ENCODE measurements at regions not wholly inside any gene's neighbourhood (a gene's known extent, or its start where the extent isn't known, plus 50 kb on each side); places are given as distances from the start of the nearest gene placed in this dataset.
A peak's percentile ranks its signal among the peaks of the same experiment; 100 is the strongest.

DNA sequence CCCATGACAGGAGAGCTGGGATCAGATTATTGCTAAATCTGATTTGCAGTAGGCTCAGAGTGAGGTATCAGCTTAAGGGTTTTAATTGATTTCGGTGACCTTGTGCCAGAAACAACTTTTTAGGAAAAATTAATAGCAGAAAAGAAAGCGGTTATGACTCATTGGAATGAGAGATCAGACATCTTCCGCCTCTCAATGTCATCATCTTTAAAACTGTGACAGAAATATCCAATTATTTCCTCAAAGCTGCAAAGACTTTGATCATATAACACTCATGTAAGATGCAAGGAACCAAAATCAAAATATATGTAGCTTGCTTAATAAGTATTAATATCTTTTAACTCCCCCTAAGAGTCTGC, 190.1 kb upstream of the FOXF1 start:
- no peak for DNase-seq (ENCODE audit: low spot score)

DNA sequence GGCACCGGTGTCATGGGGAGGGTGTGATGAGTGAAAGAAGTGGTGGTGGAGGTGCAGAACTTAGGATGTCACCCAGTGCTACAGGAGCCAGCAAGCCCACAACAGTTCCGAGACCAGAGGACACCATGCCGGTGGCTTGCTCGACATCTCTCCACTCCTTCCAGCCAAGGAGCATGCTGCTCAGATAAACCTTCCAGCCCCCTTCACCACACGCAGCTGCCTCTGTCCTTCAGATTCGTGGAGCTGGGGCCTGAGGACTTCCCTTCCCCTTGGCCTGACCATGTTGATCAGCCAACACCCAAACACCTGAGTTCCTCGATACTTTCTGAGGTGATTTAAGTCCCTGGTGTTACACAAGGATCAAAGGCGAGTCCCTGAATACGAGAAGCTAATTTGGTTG, 188.8 kb upstream of the FOXF1 start:
- DNase-seq (ENCODE audit: low spot score) = no peak

DNA sequence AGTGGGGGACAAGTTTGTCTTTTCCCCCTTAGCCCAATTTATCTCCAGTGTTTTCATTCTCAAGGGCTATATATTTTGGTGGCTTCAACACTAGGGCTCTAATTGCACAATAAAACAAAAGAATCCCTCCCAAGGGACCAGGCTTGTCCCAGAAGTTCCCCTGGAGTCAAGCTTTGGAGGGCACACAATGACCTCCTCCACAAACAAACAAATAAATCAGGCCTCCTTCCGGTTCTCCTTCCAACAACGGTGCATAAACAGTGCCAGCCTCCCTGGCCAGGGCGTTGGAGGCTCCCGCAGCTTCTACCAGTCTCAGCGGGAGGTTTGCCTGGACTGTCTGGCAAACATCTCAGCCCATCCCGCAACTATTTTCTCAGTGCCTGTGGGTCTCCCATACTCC, 188.0 kb upstream of the FOXF1 start:
- no peak for DNase-seq (ENCODE audit: low spot score)

DNA sequence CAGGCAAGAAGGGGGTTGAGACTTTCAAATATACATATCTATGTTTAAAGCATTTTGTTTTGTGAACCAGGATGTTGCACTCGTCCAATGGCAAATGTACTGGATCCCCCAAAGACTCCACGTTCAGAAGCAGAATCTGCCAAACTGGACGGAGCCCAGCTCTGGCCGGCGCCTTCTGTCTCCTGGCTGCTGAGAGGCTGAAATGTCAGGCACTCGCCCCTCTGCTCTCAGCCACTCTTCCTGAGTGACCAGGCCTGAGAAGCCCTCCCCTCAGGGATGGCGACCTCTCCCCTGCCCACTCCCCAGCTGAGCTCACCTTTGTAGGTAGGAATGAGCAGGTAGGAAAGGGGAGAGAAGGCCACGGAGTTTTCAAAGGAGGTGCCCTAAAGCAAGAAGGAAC, 187.5 kb upstream of the FOXF1 start:
- DNase-seq (ENCODE audit: low spot score) = no peak

DNA sequence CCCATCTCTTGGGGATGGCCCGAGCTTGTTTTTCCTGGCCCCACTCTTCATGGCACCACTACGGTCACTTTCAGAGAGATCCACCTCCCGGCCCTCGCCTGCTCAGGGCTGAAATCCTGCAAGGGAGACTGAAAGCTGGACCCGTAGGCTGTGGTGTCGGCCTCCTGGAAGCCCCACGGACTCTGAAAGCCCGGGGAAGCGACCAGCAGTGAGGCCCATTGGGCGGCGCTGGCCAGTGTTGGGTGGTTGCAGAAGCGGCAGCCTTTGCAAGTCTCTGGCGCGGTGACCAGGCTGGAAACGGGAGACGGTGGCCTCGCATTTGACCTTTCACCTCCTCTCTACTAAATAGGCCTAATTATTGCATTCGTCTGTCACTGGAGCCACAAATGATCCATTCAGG, 186.0 kb upstream of the FOXF1 start:
- no peak for DNase-seq (ENCODE audit: low spot score)

DNA sequence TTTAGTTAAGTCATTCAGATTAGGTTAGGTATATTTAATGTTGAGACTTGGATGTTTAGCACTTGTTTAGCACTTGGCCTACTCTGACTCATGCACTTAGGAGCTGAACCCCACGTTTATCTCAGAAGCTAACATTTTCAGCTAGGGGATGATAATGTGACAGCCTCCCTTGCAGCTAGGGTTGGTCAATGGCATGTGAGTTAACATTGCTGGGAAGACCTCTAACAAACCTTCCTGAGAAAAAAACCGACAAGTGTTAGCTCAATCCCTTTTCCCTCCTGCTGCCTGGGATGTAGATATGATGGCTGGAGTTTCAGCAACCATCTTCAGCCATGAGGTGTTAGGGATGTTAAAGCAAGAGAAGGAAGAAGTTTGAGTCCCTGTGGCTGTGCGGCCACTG, 185.0 kb upstream of the FOXF1 start:
- no peak for DNase-seq (ENCODE audit: low spot score)

DNA sequence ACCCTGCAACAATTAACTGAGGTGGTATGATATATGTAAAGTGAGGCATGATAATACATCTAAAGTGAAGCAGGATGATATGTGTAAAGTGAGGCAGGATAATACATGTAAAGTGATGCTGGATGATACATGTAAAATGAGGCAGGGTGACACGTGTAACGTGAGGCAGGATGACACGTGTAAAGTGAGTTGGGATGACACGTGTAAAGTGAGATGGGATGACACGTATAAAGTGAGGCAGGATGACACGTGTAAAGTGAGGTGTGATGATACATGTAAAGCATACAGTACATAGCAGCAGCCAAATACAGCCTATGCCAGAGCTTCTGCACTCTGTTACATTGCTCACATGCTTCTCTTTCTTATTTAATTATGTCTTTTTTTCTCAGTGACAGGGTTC, 184.4 kb upstream of the FOXF1 start:
- DNase-seq (ENCODE audit: low spot score) = no peak

DNA sequence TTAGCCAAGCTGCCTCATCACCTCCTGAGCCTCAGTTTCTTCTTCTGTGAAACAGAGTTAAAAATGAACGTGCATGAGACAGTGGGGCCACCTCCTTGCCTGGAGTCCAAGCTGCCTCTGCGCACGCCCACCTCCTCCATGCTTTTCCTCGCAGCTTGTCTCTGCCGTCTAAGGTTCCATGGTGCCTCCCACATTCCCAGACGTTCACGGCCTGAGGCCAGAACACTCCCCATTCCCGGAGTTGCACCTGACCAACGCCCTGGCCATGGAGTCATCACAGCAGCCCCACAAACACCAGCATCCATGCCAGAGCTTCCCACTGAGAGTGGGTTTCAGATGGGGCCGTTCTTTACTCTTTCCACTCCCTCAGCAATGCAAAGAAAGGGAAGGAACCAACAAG, 183.0 kb upstream of the FOXF1 start:
- no peak for DNase-seq (ENCODE audit: low spot score)

DNA sequence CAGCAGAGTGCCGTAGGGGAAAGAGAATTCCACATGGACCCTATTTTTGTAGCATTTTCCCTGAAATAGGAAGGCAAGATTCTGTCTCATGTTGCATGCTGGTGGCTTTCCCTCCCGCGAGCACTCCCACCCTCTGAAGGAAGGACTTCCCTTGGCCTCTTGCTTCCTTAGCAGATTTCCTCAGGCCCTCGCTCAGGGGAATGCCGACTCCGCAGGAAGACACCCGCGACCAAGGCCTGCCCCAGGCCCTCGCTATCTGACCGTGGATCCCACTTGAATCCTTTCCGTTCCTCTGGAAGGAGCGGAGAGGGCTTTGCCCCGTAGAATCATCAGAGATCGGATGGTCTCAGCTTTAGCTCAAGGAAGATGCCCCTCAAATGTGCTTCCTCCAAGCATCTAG, 179.4 kb upstream of the FOXF1 start:
- no peak for DNase-seq (ENCODE audit: low spot score)

DNA sequence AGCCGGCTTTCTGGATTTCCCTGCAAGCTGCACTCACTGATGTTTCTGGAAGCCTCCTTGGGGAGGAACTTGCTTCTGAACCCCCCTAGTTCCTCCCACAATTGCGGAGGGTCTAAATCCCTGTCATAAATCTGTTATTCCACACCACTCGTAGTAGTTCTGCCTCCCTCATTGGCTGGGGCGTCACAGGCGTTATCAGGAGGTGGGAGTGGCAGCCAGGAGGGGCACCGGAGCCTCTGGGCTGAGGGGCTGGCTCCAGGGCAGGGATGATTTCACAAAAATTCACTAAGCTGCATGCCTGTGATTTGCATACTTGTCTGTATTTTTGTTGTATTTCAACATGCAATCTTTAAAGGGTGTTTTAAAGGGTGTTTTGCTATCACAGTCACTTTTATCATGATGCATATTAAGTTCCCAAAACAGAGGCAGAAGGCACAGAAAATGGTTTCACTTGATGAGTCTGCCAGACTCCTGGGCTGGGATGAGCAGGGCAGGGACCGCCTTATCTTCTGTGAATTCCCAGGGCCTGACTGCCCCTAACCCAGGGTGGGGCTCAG, 176.2 kb upstream of the FOXF1 start:
- DNase-seq (ENCODE audit: low spot score) = no peak

DNA sequence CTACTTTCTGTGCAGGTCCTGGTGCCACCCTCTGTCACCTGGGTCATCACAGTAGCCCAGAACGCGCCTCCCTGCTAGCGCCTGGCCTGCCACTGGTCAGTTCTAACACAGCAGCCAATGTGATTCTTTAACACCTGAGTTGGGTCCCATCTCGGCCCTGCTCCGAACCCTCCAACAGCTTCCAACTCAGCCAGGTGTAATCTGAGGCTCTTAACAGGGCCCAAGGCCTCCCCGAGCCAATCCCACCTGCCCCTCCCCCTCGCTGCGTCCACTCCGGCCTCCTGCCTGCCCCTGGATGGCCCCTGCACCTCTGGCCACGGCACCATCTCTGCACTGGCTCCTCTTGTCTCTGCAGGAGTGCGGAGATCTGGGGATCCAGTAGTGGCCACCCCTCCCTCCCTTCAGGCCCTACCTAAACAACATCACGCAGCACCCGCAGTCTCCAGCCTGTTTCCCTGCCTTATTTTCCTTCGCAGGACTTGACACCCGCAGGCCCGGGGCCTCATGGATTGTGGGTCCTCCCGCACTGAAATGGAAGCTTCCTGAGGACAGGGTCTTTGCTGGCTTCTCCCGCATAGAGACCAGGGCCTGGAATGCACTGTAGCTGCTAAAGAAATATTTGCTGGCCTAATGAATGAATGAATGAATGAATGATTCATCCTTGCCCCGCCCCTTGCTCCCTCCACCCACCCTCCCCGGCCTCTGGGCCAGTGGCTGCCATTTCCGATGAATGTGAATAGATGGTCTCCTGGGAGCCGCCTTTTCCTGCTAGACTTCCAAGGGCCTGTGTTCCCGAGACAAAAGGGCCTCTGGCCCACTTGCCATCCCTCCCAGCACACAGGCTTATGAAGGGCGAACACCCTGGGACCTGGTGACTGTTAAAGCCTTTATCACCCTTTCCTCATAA, 174.8 kb upstream of the FOXF1 start:
- no peak for DNase-seq (ENCODE audit: low spot score)

DNA sequence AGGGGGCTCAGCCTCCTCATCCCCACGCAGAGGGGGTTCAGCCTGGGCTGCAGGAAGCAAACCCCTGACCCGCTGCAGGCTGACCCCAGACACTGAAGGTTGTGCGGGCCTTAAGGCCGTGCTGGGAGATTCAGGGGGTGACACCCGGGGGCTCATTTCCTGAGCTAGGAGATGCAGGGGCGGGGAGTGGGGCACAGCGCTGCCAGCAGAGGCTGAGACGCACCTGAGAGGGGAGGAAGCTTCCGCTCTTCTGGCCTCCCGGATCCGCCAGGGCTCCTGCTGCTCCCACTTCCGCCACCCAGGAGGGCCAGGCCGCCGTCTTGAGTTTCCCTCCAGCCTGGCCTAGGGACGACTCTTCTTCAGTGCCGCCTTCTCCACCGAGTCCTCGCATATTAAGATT, 173.2 kb upstream of the FOXF1 start:
- DNase-seq (ENCODE audit: low spot score) = no peak

DNA sequence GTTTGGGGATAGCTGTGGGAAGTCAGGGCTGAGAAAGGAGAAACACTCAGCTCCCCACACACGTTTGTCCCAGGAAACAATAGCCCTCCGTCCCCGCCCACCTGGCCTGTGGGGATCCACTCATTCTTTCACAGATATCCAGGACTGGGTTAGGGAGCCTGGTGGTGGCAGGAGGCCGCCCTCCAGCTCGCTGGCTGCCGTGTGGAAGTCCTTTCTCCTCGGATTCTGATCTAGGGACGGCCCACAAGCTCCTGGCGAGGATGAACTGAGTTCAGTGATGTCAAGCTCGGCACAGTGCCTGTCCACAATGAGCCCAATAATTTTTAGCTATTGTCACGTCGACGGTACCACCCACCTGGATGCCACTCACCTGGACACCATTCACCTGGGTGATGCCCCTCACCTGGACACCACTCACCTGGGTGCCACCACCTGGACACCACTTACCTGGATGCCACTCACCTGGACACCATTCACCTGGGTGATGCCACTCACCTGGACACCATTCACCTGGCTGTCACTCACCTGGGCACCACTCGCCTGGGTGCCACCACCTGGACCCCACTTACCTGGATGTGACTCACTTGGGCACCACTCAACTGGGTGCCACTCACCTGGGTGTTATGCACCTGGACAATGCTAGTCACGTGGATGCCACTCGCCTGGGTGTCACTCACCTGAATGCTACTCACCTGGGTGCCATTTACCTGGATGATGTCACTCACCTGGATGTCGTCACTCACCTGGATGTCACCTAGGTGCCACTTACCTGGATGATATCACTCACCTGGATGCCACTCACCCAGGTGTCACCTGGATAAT, 172.5 kb upstream of the FOXF1 start:
- DNase-seq (ENCODE audit: low spot score) = no peak

DNA sequence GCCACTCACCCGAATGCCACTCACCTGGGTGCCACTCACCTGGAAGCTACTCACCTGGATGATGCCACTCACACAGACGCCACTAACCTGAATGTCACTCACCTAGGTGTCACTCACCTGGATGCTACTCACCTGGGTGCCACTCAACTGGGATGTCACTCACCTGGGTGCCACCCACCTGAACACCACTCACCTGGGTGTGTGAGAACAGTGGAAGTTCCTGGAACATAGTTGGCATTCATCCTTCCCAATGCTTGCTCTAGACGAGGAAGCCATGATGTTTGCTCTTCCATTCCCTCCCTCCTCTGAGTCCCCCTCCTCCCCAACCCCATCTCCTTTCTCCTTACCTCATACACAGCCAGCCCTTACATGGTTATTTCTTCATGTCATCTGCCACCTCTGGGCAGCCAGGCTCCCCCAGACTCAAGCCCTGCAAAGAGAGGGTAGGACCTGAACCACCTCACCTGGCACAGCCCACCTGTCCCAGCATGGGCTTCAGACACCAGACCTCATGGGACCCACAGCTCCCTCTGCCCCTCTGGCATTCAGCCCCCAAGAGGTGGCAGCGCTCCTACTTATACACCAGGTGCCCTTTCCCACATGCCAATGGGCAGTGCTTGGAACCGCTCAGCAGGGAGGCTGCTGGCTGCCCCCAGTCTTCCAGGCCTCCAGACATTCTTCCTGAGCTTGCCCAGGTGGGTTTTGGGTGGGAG, 171.8 kb upstream of the FOXF1 start:
- no peak for DNase-seq (ENCODE audit: low spot score)

DNA sequence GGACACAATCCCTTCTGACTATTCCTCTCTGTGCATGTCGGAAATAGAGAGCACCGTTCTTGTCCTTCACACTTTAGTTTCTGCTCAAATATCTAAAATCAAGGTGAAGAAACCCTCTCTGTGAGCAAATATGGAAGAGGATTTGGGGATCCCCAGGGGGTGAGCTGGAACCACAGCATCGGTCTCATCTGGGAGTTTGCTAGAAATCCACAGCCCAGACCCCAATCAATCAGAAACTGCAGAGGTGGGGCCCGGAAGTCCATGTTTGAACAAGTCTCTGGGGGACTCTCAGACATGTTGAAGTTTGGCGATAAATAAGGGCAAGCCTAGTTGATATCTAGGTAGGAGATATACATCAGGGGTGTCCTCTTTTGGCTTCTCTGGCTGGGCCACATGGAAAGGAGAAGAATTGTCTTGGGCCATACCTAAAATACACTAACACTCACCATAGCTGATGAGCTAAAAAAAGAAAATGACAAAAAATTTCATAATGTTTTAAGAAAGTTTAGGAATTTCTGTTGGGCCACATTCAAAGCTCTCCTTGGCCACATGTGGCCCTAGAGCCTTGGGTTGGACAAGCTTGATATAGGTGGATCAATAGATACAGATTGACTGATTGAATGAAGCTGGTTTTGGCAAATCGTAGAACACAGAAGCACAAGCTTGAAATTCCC, 168.0 kb upstream of the FOXF1 start:
- no peak for DNase-seq (ENCODE audit: low spot score)

DNA sequence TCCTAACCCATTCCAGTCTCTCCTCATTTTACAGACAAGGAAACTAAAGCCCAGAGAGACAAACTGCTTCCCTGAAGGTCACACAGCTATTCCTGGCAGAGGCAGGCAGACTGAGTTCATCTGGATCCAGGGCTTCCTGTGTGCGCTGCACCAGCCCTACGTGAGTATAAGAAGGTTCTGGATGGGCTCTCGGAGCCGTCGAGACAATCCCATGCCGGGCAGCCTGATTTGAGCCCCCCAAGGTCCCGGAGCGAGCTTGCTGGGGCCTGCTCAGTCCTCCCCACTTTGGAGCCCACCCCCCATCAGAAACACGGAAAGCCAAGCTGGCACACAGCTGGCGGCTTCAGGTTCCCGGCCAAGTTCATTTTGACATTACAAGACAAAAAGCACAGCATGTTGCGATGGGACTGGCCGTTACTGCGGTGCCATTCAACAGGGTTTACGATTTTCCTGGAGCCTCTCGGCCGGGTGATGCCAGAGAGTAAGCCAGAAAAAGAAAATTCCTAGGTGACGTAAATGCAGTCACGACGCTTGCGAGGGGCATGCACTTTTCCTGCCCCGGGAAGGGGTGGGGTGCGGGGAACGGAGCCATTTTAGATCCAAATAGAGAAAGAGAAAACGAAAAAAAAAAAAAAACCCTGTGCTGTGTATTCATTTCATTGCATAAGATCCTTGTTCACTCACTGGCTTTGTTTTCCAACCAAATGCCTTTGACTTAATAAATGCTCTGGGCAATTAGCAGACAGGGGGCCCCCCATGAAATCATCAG, 167.1 kb upstream of the FOXF1 start:
- no peak for DNase-seq (ENCODE audit: low spot score)

DNA sequence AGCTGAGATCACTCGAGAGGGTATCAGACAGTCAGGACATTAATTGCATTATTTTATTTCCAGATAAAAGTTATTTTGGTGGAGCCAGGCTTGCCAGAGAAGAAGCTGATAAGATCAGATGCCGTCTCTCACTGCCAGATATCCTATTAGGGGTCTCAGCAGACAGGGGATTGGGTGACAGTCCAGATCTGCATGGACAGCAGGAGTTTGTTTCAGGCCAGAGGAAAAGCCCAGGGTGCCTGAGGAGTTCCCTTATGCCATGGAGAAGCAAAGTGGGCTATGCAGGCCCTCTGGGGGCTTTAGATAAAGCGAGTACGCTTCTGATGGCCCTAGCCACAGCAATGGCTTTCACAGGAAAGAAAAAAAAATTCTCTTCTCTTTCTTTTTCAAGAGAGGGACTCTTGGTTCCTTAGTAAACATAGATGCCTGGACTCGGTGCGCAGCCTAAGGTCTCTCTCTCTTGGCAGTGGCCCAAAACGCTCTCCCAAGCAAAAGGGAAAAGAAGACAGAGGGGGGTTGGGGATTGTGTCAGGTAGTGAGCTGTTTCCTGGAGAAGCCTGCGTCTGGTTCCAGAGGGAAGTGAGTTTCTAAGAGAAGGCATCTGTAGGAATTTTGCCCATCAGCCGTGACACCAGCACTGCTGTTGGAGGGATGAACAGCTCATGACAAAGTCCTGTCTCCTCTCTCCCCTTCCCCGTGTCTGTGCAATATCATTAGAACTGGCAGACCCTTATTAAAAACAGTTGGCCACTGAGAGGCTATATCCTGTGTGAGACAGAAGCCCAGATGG, 166.3 kb upstream of the FOXF1 start:
- DNase-seq (ENCODE audit: low spot score) = peak; percentile 6

DNA sequence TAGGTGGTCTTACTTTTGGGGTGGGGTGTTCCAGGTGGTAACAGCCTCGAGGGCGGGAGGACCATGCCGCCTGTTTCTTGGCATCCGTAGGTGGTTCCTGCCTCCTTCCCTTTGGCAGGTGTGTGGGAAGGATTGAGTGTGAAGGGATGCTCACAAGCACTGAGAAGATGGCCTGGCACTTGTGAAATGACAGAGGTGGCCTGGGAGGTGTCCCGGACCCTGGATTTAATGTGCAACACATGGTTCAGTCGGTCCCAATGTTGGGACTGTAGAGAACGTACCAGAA, 165.8 kb upstream of the FOXF1 start:
- DNase-seq (ENCODE audit: low spot score) = no peak

DNA sequence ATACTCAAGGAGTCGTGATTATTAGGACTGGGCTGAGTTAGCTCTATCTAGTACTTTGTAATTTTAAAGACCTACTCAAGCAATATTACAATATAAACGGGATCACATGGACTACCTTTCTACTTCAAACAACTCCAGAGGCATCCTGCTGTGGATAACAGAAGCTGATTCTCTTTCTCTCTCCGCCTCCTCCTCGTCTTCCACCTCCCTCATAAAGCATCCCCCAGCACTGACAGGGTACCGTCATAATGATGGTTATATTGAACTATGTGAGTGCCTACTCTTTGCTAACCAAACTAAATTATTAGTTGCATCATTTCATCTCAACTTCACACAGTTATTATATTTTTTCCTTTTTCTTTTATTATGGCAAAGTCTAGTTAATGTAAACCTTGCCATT, 165.4 kb upstream of the FOXF1 start:
- no peak for DNase-seq (ENCODE audit: low spot score)

DNA sequence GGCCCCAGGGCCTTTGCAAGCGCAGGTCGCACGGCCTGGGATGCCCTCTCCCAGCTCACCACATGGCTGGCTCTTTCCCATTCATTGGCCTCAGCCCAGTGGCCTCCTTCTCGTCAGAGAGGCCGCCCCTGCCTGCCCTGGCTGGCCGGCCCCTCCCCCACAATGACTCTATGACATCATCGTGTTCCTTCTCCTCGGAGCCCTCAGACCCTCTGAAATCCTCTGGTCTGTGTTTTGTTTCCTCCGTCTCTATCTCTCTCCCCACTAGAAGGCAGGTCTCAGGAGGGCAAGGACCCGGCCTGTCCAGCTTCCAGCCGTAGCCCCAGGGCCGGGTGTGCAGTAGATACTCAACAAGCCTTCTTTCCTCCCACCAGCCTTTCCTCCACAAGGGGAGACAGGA, 164.8 kb upstream of the FOXF1 start:
- DNase-seq (ENCODE audit: low spot score) = no peak

DNA sequence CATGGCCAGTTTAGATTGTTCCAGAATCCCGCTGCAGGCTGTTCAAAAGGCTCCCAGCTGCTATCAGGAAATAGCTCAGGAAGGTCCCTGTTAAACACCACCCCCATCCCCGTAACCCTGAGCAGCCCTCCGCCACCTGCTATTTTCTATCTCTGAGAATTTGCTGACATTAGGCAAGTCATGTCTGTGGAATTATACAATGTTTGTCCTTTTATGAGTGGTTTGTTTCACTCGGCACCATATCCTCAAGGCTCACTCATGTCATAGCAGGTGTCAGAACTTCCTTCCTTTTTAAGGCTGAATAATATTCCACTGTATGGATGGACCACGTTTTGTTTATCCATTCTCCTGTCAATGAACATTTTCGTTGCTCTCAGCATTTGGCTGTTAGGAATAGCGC, 164.3 kb upstream of the FOXF1 start:
- DNase-seq (ENCODE audit: low spot score) = no peak
